ENCODE measurements at regions not wholly inside any gene's neighbourhood (a gene's known extent, or its start where the extent isn't known, plus 50 kb on each side); places are given as distances from the start of the nearest gene placed in this dataset.

GRCh38 chr16:5465714-5466113 is 368.1 kb upstream of the EEF2KMT start:
- no peak for DNase-seq

GRCh38 chr16:5463820-5464219 is 366.2 kb upstream of the EEF2KMT start:
- DNase-seq = no peak

GRCh38 chr16:5461574-5461973 is 364.0 kb upstream of the EEF2KMT start:
- no peak for DNase-seq

- DNase-seq = peak in 27 of 56 donors; percentile 4 to 72 (median 43)
Measured at GRCh38 chr16:5461141-5461540, 363.5 kb upstream of the EEF2KMT start.

- peak in 26 of 56 donors; percentile 4 to 77 (median 45) for DNase-seq
Measured at GRCh38 chr16:5460701-5461100, 363.1 kb upstream of the EEF2KMT start.

GRCh38 chr16:5459863-5460262 is 362.3 kb upstream of the EEF2KMT start:
- no peak for DNase-seq

GRCh38 chr16:5455110-5455509 is 357.5 kb upstream of the EEF2KMT start:
- DNase-seq = no peak

GRCh38 chr16:5454349-5454748 is 356.8 kb upstream of the EEF2KMT start:
- DNase-seq = no peak

- DNase-seq = no peak
Measured at GRCh38 chr16:5451641-5452040, 354.0 kb upstream of the EEF2KMT start.

- DNase-seq = no peak
Measured at GRCh38 chr16:5450409-5451104, 353.0 kb upstream of the EEF2KMT start.

GRCh38 chr16:5449901-5450300 is 352.3 kb upstream of the EEF2KMT start:
- no peak for DNase-seq

- DNase-seq = no peak
Measured at GRCh38 chr16:5448798-5449197, 351.2 kb upstream of the EEF2KMT start.

GRCh38 chr16:5447734-5448133 is 350.1 kb upstream of the EEF2KMT start:
- no peak for DNase-seq

- DNase-seq = no peak
Measured at GRCh38 chr16:5446623-5447240, 349.1 kb upstream of the EEF2KMT start.

- no peak for DNase-seq
Measured at GRCh38 chr16:5444189-5444588, 346.6 kb upstream of the EEF2KMT start.

- DNase-seq = no peak
Measured at GRCh38 chr16:5442986-5443385, 345.4 kb upstream of the EEF2KMT start.

- DNase-seq = no peak
Measured at GRCh38 chr16:5442054-5442453, 344.5 kb upstream of the EEF2KMT start.

- DNase-seq = no peak
Measured at GRCh38 chr16:5438591-5438990, 341.0 kb upstream of the EEF2KMT start.

- DNase-seq = no peak
Measured at GRCh38 chr16:5433587-5433986, 336.0 kb upstream of the EEF2KMT start.

- DNase-seq = no peak
Measured at GRCh38 chr16:5432166-5432565, 334.6 kb upstream of the EEF2KMT start.

- no peak for DNase-seq
Measured at GRCh38 chr16:5430598-5430997, 333.0 kb upstream of the EEF2KMT start.

- DNase-seq = no peak
Measured at GRCh38 chr16:5428932-5429331, 331.3 kb upstream of the EEF2KMT start.

- DNase-seq = no peak
Measured at GRCh38 chr16:5427571-5427970, 330.0 kb upstream of the EEF2KMT start.

Measured in nucleus accumbens (tissue), 56 donors.